SHP77 (cell line): ENCODE measurements at regions not wholly inside any gene's neighbourhood (a gene's known extent, or its start where the extent isn't known, plus 50 kb on each side); places are given as distances from the start of the nearest gene placed in this dataset.
"Not testable (repeated sequence)": the region's sequence is repeated elsewhere in the genome, so short reads cannot be mapped to it uniquely, and the experiment has no call there.

ENCODE experiments used
- DNase-seq, 2 experiments: peaks; one replicate each; lab custom pipeline; 2025; lab: John Stamatoyannopoulos, UW

DNA sequence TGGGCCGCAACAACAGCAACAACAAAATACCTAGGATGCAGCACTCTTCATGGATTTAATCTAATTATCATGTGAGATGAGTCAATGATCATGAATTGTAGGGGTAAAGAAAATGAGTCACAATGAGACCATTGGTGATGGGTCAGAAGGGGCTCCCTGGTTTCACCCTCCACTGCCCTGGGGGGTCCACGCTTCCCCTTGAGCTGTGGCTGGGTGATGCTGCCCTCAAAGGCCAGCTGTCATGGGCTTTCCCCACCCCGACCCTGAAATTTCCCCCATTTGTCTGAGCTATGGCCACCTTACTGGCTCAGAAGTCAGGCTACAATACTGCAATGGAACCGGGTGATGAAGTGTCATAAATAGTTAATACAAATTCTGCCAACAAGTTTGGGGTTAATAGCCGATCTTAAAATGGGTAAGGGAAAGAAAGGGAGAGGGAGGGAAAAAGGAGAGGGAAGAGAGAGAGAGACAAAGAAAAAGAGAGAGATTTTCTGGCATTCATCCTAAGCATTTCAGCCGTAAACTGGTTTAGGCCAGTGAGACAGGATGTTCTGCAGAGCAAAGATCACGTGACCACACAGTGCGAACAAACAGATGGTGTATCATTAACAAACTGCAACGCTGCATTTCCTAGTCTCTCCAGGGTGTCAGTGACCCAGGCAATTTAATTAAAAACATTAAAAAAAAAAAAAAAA lies 143.4 kb upstream of the ERRFI1 start:
- peak; percentile 27 to 75 for DNase-seq

DNA sequence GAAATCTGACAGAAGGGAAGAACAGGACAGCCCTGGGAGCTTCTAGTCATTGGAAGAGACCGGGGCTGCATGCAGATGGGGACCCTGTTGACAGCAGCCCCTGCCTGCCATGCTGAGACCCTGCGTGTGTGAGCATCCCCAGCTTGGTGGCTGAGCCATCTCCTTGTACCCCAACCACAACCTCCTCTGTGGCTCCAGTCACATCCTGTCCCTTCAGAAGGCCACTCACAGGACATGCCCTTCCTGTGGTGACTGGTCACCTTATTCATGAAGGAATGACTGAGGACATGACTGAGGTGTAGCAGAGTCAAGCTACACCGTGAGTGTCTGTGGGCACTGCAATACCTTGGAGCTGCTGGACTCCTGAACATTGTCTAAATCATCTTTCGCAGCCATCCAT lies 141.8 kb upstream of the ERRFI1 start:
- no peak for DNase-seq

DNA sequence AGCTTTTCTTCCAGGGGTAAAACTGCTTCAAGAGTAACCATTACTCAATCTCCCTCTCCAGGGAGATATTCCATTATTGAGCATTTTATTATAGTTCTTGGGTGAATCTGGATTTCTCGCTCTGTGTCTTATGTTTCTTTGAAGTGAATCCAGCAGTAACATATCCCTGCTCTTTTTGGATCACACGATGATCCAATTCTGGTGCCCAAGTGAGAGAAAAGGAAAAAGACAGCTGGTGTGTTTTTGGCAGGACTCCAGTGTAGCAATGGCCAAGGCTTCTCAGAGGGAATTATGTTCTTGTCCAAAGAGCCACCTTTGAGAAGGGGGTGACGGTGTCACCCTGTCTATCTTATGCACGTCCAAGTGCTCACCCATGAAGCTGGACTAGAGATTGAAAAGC lies 140.3 kb upstream of the ERRFI1 start:
- DNase-seq: no peak

DNA sequence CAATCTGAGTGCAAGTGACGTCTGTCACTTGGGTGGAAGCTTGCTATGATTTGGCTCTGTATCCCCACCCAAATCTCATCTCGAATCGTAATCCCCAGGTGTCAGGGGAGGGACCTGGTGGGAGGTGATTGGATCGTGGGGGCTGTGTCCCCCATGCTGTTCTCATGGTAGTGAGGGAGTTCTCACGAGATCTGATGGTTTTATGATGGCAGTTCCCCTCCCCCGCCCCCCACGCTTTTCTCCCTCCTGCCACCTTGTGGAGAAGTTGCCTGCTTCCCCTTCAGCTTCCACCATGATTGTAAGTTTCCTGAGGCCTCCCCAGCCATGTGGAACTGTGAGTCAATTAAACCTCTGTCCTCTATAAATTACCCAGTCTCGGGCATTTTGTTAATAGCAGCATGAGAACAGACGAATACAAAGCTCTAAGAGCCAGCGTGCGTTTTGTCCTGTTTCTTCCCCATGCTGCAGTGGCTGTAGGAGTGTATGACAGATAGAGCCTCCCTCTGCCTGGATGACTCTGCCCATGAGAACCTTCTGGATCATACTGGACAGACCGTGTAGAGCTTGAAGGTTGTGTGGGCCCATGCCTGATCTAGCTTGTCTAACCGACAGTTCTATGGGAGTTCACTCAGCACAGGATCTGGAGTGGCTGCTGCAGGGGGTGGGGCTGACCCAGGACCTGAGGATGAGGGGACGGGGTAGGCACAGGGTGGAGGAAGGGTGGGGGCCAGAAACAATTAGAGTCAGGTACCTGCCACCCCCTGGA lies 139.7 kb upstream of the ERRFI1 start:
- no peak for DNase-seq

DNA sequence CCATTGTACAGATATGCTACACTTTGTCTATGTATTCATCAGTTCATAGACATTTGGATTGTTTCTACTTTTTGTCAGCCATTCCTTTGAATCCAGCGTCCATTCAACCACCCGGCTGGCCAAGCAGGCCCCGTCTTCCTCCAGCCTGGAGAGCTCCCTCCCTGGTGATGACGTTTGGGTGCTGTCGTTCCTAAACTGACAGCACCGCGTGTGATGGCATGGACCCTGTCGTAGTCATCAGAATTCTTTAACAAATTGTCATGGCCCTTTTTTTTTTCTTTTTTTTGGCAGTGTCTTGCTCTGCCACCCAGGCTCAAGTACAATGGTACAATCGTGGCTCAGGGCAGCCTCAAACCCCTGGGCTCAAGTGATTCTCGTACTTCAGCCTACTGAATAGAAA lies 138.6 kb upstream of the ERRFI1 start:
- DNase-seq: no peak

DNA sequence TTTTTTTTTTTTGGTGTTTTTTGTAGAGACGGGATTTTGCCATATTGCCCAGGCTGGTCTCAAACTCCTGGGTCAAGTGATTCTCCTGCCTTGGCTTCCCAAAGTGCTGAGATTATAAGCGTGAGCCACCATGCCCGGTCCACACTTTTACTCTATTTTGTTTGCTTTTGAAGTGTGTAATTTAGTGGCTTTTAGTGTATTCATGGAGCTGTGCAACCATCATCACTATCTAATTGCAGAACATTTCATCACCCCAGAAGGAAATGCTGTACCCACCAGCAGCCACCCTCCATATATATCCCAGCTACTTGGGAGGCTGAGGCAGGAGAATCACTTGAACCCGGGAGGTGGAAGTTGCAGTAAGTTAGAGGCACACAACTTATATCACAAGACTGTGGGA lies 136.9 kb upstream of the ERRFI1 start:
- no peak for DNase-seq

DNA sequence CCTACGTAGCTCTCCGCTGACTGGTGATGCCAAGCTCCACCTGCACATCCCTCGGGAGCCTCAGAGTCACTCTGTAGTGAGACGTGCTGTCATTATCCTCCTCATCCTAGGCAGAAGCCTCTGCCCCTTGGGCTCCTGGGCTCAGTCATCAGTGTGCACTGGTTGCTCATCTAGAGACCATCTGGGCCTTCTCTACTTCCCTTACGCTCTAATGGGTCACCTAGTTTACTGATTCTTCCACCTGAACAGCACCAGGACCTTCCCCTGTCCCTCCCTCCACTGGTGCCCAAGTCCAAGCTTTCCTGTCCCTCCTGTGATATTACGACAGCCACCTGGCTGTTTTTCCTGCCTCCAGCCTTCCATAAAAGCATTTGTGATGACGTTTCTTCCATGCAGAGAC lies 136.1 kb upstream of the ERRFI1 start:
- peak in 1 of 2 experiments; percentile 9 for DNase-seq

DNA sequence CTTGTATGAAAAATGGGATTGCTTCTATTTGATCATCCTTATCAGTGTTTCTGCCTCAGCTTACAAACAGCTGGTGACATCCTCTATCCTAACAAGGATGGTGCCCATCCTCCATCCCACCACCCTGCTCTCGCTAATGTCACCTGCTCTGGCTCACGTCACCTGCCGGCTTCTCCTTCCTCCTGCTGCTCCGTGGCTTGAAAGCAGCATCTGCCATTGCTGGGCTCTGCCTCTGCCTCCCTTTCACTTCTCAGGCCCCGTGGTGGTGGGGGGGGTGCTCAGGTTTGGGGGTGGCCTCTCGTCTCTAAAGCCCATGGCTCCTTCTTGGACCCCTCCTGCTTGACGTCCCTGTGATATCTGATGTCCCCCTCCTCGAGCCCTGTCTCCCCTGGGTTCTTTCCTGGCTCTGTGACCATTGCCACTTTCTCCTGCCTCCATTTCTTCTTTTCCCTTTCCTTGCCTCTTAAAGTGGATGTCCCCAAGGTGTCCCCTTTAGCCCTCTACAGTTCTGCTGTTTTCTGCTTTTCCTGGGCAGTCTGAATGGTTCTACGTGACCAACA lies 135.5 kb upstream of the ERRFI1 start:
- DNase-seq: peak; percentile 2 to 40

DNA sequence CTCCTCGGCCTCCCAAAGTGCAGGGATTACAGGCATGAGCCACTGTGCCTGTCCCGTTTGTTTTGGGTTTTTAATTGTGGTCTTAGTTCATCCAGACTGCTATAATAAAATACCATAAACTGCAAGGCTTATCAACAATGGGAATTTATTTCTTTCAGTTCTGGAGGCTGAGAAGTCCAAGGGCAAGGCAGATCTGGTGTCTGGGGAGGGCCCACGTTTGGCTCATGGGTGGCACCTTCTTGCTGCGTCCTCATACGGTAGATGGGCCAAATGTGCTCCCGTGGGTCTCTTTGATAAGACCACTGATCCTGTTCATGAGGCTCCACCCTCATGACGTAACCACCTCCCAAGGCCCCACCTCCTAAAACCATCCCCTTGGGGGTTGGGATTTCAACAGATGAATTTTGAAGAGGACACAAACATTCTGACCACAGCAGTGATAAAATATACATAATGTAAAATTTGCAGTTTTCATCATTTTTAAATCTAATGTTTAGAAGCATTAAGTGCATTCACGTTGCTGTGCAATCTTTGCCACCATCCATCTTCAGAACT lies 133.4 kb upstream of the ERRFI1 start:
- no peak for DNase-seq

DNA sequence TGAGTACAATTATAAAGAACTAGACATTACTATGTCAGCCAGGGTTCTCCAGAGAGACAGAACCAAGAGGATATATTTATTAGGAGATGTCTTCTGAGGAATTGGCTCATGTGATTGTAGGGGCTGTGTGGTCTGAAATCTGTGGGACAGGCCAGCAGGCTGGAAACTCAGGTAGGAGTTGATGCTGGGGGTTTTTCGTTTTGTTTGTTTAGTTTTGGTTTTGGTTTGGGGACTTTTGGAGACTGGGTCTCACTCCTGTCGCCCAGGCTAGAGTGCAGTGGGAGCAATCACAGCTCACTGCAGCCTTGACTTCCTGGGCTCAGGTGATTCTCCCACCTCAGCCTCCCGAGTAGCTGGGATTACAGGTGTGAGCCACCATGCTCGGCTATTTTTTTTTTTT lies 132.9 kb upstream of the ERRFI1 start:
- DNase-seq: no peak

DNA sequence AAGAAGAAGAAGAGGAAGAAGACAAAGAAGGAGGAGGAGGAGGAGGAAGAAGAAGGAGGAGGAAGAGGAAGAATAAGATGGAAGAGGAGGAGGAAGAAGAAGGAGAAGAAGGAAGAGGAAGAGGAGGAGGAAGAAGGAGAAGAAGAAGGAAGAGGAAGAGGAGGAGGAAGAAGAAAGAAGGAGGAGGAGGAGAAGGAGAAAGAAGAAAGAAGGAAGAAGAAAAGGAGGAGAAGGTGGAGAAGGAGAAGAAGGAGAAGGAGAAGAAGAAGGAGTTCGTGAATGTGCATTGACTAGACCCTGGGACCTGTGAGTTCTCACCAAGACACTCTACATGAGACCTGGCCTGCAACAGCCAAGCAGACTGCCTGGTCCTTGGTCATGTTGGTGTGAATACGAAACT lies 131.7 kb upstream of the ERRFI1 start:
- DNase-seq: no peak

DNA sequence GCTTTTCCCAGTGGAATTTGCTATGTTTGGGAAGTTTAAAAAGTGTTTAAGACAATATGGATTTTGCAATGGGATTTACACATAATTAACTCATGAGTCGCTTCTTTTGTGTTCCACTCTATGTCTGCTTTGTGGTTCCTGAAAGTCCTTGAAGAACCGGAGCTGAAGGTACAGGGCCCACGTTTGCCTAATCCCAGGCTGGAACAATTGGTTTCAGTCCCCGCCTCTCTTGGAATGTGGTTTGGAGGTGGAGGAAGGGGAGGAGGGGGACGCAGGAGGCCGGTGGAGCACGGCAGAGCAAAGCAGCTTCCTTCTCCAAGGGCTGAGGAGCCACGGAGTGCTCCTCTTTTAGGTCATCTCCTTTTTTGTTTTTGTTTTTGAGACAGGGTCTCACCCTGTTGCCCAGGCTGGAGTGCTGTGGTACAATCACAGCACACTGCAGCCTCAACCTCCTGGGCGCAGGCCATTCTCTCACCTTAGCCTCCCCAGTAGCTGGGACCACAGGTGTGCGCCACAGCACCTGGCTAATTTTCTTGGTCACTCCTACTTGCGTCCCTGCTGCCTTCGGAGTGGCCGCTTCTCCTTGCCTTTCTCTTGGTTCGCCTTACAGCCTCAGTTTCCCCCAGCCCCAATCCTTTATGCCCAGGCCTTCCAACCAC lies 129.5 kb upstream of the ERRFI1 start:
- no peak for DNase-seq

DNA sequence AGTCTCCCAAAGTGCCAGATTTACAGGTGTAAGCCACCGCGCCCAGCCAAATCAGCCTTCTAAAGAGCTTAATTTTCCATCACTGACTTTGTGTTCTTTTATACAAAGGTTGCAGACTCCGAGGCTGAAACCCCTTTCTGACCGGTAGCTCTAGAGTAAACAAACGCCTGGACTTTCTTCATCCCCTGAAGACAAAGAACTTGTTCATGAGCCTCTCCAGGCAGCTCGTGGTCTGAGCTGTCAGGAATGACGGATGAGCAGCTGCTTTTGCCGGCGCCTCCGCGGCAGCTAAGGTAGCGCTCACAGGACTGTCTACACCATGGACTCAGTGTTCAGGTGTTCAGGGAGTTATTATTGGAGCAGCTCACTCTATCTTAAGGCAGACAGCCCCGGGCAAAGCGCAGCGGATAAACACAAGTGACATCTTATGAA lies 128.5 kb upstream of the ERRFI1 start:
- DNase-seq: peak; percentile 35 to 62

DNA sequence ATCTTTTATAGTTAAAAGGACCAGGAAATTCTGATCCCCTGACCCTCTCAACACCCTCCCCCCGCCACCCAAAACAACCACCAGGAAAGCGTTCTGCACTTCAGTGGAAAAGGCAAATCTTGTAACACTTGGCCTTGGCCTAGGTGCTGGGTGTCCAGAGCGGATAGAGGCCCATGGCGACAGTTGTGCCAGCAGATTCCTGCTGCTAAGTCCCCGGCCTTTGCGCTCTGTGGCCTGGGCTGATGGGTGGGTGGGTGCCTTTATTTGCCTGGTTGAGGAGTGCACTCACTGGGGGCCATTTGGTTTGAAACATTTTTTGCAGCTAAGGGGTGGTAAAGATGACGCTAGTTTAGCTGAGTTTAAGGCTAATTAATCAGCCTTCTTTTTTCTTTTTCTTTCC lies 127.9 kb upstream of the ERRFI1 start:
- no peak for DNase-seq

DNA sequence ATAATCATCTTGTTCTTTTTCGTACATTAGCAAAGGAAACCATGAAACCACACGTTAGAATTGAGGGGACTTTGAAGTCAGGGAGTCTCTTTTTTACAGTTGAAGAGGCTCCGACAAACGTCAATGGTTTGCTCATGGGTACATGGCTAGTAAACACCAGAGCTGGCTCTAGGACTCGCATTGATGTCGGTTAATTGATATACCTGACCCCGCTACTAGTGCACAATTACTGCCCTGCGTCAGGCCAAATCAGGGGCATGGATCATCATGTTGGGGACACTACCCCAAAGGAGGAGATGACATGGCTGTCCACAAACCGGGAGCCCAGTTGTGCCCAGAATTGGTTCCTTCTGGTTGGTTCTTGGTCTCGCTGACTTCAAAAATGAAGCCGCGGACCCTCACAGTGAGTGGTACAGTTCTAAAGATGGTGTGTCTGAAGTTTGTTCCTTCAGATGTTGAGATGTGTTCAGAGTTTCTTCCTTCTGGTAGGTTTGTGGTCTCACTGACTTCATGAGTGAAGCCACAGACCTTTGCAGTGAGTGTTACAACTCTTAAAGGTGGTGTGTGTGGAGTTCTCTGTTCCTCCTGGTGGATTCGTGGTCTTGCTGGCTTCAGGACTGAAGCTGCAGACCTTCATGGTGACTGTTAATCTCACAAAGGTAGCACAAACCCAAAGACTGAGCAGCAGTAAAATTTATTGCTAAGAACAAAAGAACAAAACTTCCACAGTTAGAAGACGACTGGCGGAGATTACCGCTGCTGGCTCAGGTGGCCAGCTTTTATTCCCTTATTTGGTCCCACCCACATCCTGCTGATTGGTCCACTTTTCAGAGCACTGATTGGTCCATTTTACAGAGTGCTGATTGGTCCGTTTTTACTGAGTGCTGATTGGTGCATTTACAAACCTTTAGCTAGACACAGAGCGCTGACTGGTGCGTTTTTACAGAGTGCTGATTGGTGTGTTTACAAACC lies 126.9 kb upstream of the ERRFI1 start:
- no peak for DNase-seq

DNA sequence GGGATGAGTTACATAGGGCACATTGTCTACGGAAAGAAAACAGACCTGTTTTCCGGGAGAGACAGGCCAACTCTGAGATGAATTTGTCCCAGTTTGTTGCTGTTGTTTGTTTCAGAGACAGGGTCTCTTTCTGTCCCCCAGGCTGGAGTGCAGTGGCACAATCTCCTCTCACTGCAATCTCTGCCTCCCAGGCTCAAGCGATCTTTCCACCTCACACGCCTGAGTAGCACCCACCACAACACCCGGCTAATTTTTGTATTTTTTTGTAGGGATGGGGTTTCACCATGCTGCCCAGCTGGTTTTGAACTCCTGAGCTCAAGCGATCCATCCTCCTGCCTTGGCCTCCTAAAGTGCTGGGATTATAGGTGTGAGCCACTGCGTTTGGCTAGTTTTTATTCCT lies 125.5 kb upstream of the ERRFI1 start:
- DNase-seq: no peak

DNA sequence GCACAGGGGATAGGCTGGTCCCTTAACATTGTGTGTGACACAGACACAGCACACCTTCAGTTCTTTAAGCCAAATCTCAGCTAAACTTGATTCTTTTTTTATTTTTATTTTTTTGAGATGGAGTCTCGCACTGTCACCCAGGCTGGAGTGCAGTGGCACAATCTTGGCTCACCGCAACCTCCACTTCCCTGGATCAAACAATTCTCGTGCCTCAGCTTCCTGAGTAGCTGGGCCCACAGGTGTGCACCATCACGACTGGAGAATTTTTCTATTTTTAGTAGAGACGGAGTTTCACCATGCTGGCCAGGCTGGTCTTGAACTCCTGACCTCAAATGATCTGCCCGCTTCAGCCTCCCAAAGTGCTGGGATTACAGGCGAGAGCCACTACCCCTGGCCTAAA lies 123.6 kb upstream of the ERRFI1 start:
- DNase-seq: not testable (repeated sequence)

DNA sequence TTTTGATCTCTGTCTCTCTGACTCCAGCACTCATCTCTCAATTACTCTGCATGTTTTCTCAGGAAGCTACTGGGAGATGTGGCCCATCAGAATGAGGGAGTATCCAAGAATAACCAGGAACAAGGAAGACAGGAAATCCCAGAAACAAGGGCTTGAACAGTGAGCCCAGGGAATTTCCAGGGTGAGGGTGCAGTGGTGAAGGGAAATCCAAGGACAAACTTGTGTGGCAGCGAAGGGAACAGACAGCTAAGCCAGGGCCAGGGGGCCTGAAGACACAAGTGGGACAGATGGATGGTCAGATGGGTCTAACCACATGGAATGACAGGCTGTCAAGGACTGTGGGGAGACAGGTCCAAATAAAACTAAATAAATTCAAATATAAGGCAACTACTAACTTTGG lies 121.8 kb upstream of the ERRFI1 start:
- no peak for DNase-seq

DNA sequence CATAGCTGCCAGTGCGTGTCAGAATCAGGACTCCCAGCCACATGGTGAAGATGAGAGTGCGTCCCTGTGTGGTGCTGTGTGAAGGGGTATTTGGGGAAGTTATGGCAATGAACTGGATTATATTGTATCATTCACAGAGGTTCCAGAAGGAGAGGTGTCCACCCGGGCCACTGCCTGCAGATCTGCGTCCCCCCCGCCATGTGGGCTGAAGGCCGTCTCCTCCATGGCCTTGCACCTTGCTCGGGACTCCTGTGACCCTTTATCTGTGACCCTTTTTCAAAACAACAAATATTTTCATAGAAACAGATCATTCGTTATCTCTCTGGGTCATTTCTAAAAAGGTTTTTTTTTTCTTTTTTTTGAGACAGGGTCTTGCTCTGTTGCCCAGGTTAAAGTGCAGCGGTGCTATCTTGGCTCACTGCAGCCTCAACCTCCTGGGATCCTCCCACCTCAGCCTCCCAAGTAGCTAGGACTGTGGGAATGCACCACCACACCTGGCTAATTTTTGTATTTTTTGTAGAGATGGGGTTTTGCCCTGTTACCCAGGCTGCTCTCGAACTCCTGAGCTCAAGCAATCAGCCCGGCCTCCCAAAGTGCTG lies 120.2 kb upstream of the ERRFI1 start:
- DNase-seq: no peak

DNA sequence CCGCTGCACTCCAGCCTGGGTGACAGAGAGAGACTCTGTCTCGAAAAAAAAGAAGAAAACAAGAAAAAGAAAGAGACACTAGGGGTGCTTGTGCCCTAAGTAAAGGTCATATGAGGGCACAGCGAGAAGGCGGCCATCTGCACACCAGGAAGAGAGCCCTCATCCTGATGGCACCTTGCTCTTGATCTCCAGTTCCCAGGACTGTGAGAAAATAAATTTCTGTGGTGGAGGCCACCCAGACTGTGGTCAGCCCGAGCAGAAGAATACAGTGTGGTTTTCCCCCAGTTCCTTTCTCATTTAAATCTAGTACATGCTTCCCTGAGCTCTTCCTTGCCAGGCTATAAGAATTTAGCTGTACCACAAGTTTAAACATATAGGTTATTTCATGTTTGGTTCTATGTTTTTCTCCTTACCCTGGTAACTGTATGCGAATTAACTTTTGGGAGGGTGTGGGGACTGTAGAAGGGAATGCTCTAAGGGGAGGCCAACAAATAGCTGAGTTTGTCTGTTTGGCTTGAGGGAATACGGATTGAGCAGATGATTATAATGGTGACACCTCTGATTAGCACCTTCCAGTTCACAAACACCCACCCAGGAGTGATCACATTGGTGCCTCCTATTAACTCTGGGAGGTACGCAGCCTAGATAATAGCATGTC lies 119.6 kb upstream of the ERRFI1 start:
- no peak for DNase-seq
